ENCODE measurements at regions not wholly inside any gene's neighbourhood (a gene's known extent, or its start where the extent isn't known, plus 50 kb on each side); places are given as distances from the start of the nearest gene placed in this dataset.

DNA sequence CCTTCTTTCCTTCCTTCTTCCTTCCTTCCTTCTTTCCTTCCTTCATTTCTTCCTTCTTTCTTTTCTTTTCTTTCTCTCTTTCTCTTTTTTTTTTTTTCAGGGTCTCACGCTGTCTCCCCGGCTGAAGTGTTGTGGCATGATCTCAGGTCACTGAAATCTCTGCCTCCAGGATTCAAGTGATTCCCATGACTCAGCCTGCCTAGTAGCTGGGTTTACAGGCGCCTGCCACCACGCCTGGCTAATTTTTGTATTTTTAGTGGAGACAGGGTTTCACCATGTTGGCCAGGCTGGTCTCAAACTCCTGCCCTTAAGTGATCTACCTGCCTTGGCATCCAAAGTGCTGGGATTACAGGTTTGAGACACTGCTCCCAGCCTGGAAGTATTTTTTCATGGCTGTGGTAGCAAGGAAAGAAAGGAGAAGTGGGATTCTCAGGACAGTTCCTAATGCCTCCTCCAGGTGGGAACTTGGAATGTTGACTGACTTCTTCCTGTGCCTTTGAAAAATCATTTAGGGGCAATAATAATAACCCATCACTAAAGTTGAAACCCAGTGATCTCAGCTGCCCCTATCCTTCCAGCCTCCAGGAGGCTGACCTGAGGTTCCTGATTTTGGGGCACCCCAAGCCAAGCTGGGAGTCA is 89.3 kb upstream of the CELF4 start:
- in situ Hi-C loops (cut with MboI; ENCODE audit: low pct_unique_long_range_greater_than_20kb, low sequenced_read_pairs, unreplicated experiment), result no loop called here
- DNase-seq (ENCODE audit: low spot score), result no peak
- no peak for TF ChIP-seq CTCF (IDR thresholded peaks at IDR 0.05; ENCODE audit: extremely low read depth, insufficient read depth, missing control alignments)

DNA sequence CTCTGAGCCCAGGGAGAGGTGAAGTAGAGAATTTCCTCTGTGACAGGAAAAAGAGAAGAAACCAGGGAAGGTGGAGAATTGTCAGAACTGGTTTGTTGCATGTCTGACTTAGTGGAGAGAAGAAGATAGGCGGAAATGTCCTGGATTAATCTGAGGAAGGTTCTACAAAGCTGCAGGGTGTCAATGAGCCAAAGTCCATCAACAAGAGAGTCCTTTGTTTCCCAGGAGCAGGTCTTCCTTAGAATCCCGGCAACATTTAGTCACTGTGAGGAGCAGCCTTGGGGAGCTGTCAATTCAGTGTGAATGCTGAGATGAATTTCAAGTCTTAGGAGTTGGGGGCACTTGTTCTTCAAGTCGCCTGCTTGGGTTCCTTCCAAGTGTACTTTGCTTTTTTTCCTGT is 88.4 kb upstream of the CELF4 start:
- in situ Hi-C loops (cut with MboI; ENCODE audit: low pct_unique_long_range_greater_than_20kb, low sequenced_read_pairs, unreplicated experiment), result no loop called here
- DNase-seq (ENCODE audit: low spot score), result no peak
- no peak for TF ChIP-seq CTCF (IDR thresholded peaks at IDR 0.05; ENCODE audit: extremely low read depth, insufficient read depth, missing control alignments)

GRCh38 chr18:37653618-37654017 is 88.0 kb upstream of the CELF4 start:
- in situ Hi-C loops (cut with MboI; ENCODE audit: low pct_unique_long_range_greater_than_20kb, low sequenced_read_pairs, unreplicated experiment), result no loop called here

GRCh38 chr18:37649930-37650329 is 84.3 kb upstream of the CELF4 start:
- TF ChIP-seq CTCF (IDR thresholded peaks at IDR 0.05; ENCODE audit: extremely low read depth, insufficient read depth, missing control alignments), result no peak
- DNase-seq (ENCODE audit: low spot score), result no peak
- in situ Hi-C loops (cut with MboI; ENCODE audit: low pct_unique_long_range_greater_than_20kb, low sequenced_read_pairs, unreplicated experiment), result no loop called here

More at GRCh38 chr18:37653618-37654017, 88.0 kb upstream of the CELF4 start:
- DNase-seq (ENCODE audit: low spot score), result no peak
- TF ChIP-seq CTCF (IDR thresholded peaks at IDR 0.05; ENCODE audit: extremely low read depth, insufficient read depth, missing control alignments), result no peak

GRCh38 chr18:37649416-37649815 is 83.8 kb upstream of the CELF4 start:
- no peak for TF ChIP-seq CTCF (IDR thresholded peaks at IDR 0.05; ENCODE audit: extremely low read depth, insufficient read depth, missing control alignments)
- in situ Hi-C loops (cut with MboI; ENCODE audit: low pct_unique_long_range_greater_than_20kb, low sequenced_read_pairs, unreplicated experiment), result no loop called here
- no peak for DNase-seq (ENCODE audit: low spot score)

DNA sequence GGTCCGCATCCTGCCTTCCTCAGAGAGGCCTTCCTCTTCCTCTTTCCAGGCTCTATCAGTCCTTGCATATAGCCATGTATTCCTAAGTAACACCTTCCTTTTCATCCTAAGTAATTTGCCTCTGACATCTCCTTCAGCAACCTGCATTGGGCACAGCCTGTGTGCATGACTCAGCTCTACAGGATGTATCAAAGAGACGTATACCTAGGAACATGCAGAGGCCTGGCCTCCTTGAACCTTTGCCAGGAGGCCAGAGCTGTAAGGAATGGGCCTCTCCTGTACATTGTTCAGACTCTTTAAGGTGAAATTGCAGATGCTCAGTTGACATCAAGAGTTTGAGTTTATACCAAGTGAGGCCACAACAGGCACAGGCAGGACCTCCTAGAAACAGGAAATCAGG is 76.0 kb upstream of the CELF4 start:
- no peak for DNase-seq (ENCODE audit: low spot score)
- in situ Hi-C loops (cut with MboI; ENCODE audit: low pct_unique_long_range_greater_than_20kb, low sequenced_read_pairs, unreplicated experiment), result no loop called here
- TF ChIP-seq CTCF (IDR thresholded peaks at IDR 0.05; ENCODE audit: extremely low read depth, insufficient read depth, missing control alignments), result no peak
